ENCODE measurements at regions not wholly inside any gene's neighbourhood (a gene's known extent, or its start where the extent isn't known, plus 50 kb on each side); places are given as distances from the start of the nearest gene placed in this dataset.

DNA sequence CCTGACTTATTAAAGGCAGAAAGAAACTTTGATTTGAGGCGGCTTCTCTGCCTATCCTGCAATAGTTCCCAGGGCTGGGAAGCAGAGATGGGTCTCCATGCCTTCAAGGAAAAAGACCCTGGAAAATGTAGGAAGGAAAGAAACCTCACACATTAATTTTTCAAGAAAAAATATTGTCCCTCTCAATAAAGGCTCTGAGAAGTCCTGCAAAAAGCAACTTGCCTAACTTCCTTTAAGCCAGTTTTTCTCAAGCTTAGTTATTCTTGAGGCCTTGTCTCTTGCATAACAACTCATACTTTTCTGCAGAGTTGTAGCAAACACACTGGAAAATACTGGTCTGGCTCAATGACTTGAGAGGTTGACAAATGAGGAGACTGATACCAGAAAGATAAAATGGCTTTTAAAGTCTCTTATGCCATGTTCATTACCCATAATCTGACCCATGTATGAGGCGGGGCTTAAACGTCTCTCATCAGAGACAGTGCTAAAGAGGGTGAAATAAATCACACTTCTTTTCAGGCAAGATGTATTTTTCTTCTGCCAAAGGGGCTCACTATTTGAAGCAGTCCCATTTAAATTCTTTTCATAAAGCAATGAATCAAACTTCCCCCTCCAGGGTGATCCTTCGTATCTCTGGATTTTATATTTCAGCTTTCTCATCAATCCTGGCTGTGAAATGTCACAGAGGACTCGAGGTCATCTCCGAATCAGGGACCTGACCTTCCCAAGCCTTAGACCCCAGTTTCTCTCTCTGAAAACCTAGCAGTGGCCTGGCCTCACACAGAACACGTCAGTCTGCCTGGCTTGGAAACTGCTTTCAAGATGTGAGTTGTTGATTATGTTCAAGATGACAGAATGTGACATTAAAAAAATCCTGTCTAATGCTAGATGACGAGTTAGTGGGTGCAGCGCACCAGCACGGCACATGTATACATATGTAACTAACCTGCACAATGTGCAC, 82.3 kb upstream of the KCNG1 start:
- no peak overlapping the region for H3K4me2 ChIP-seq
- H3K27ac ChIP-seq, result peak overlapping the region; percentile 57
- H3K36me3 ChIP-seq (replicated peaks; ENCODE audit: insufficient read depth, low read depth), result no peaks in the 10 kb centered on the region
- H4K20me1 ChIP-seq (ENCODE audit: insufficient read depth, poor library complexity, severe bottlenecking), result no peaks in the 10 kb centered on the region
- H3K27me3 ChIP-seq, result peaks cover 10% of the 10 kb centered on the region
- H3K79me2 ChIP-seq, result no peaks in the 10 kb centered on the region
- no peaks in the 10 kb centered on the region for H3K9me3 ChIP-seq (ENCODE audit: low read depth)
- H3K4me1 ChIP-seq (ENCODE audit: insufficient read depth), result peaks cover 6% of the 10 kb centered on the region
- TF ChIP-seq EZH2 (IDR thresholded peaks at IDR 0.05; ENCODE audit: borderline replicate concordance), result no peak
- TF ChIP-seq, protein P1, sequence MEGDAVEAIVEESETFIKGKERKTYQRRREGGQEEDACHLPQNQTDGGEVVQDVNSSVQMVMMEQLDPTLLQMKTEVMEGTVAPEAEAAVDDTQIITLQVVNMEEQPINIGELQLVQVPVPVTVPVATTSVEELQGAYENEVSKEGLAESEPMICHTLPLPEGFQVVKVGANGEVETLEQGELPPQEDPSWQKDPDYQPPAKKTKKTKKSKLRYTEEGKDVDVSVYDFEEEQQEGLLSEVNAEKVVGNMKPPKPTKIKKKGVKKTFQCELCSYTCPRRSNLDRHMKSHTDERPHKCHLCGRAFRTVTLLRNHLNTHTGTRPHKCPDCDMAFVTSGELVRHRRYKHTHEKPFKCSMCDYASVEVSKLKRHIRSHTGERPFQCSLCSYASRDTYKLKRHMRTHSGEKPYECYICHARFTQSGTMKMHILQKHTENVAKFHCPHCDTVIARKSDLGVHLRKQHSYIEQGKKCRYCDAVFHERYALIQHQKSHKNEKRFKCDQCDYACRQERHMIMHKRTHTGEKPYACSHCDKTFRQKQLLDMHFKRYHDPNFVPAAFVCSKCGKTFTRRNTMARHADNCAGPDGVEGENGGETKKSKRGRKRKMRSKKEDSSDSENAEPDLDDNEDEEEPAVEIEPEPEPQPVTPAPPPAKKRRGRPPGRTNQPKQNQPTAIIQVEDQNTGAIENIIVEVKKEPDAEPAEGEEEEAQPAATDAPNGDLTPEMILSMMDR (IDR thresholded peaks at IDR 0.05; ENCODE audit: poor library complexity), result no peak
- no peak overlapping the region for H3K4me3 ChIP-seq
- DNase-seq (ENCODE audit: low spot score), result no peak
- H3K9me2 ChIP-seq (replicated peaks; ENCODE audit: insufficient read depth), result no peaks in the 10 kb centered on the region
- WGBS (ENCODE audit: low lambda C conversion rate, missing lambda C conversion rate), result 64% methylated on average over 10 of the region's 10 CpGs
- no peak overlapping the region for H2AFZ ChIP-seq

DNA sequence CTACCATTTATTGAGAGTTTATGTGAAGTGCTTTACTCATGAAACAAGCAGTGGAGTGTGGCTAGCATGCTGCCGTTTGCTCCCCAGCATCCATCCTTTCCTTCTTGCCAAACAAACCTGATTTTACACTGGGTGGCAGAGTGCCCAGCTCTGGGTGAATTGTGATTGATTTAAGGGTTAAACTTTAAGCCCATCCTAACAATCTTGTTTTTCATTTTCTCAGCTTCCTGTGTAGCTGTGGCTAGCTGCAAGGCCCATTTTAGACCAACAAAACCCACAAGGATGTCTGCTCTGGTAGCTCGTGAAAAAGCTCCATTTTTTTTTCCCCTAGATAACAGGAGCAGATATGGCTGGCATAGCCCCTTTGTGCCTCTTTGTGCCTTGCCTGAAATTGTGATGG, 77.7 kb upstream of the KCNG1 start:
- Histone ChIP-seq H3K4me1 (ENCODE audit: insufficient read depth) (peaks cover 3% of the 10 kb centered on the region), H3K27me3 (no peaks in the 10 kb centered on the region), H4K20me1 (ENCODE audit: insufficient read depth, poor library complexity, severe bottlenecking) (no peaks in the 10 kb centered on the region), H3K27ac (no peak overlapping the region), H3K36me3 (replicated peaks; ENCODE audit: insufficient read depth, low read depth) (no peaks in the 10 kb centered on the region), H3K4me2 (no peak overlapping the region), H2AFZ (no peak overlapping the region), H3K4me3 (no peak overlapping the region), H3K9me3 (ENCODE audit: low read depth) (no peaks in the 10 kb centered on the region), H3K79me2 (no peaks in the 10 kb centered on the region), H3K9me2 (replicated peaks; ENCODE audit: insufficient read depth) (no peaks in the 10 kb centered on the region)
- no peak for DNase-seq (ENCODE audit: low spot score)
- no peak for TF ChIP-seq EZH2 (IDR thresholded peaks at IDR 0.05; ENCODE audit: borderline replicate concordance)
- 68% methylated on average over 2 of the region's 2 CpGs for WGBS (ENCODE audit: low lambda C conversion rate, missing lambda C conversion rate)

DNA sequence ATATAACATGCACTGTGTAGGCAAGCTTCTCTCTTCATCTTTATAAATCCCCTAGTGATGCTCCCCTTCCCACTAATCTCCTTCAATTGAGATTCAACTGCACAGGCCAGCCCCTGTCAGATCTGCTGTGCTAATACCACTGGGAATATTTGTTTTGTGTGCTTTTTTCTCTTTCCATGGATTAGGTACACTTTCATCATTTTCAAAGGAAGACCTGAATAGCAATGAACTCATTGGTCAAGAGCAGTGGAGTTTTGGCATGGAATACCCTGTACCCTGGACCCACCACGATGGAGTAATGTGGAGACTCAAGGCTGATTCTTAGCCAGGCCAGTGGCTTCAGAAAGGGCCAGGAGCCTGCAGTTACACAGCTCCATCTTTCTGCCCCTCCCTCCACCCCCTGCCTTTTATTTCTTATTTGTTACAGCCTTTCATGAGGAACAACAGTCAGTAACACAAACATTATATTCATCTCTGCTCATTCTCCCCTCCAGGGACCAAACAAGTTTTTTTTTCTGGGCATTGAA, 75.4 kb upstream of the KCNG1 start:
- Histone ChIP-seq H3K4me2 (no peak overlapping the region), H4K20me1 (ENCODE audit: insufficient read depth, poor library complexity, severe bottlenecking) (no peaks in the 10 kb centered on the region), H2AFZ (no peak overlapping the region), H3K27ac (no peak overlapping the region), H3K4me3 (no peak overlapping the region), H3K9me3 (ENCODE audit: low read depth) (no peaks in the 10 kb centered on the region), H3K4me1 (ENCODE audit: insufficient read depth) (peaks cover 3% of the 10 kb centered on the region), H3K27me3 (no peaks in the 10 kb centered on the region), H3K9me2 (replicated peaks; ENCODE audit: insufficient read depth) (no peaks in the 10 kb centered on the region), H3K79me2 (no peaks in the 10 kb centered on the region), H3K36me3 (replicated peaks; ENCODE audit: insufficient read depth, low read depth) (no peaks in the 10 kb centered on the region)
- 88% methylated on average over 1 of the region's 1 CpG for WGBS (ENCODE audit: low lambda C conversion rate, missing lambda C conversion rate)
- TF ChIP-seq EZH2phosphoT487 (IDR thresholded peaks at IDR 0.05; ENCODE audit: low read depth, severe bottlenecking, unreplicated experiment) (no peak), EZH2 (IDR thresholded peaks at IDR 0.05; ENCODE audit: borderline replicate concordance) (no peak)
- TF ChIP-seq, protein P1 (IDR thresholded peaks at IDR 0.05; ENCODE audit: poor library complexity), result no peak
- no peak for DNase-seq (ENCODE audit: low spot score)

DNA sequence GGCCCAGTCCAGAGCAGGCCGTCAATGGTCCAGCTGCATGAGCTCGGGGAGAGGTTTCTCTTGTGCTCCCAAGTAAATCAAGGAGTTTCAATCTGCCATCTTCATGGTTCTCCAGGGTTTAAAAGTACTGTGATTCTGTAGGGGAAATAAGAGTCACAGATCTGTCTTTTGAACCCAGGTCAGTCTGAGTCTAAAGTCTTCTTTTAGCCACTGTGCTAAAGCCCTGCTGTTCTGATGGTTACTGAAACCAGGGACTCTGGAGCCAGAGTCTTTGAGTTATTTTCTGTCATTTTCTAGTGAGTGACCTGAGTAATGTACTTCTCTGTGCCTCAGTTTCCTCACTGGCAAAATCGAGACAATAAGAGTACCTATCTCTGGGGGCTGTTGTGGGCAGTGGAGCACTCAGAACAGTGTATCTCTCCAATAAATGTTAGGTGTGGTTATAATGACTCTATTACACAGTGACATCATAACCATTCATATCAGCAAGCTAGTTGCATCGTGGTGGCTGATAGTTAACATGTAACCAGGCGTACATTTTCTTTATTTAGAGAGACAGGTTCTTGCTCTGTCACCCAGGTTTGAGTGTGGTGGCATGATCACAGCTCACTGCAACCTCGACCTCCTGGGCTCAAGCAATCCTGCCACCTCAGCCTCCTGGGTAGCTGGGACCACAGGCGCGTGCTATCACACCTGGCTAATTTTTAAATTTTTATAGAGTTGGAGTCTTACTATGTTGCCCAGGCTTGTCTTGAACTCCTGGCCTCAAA, 74.6 kb upstream of the KCNG1 start:
- WGBS (ENCODE audit: low lambda C conversion rate, missing lambda C conversion rate), result 80% methylated on average over 8 of the region's 8 CpGs
- Histone ChIP-seq H2AFZ (no peak overlapping the region), H4K20me1 (ENCODE audit: insufficient read depth, poor library complexity, severe bottlenecking) (no peaks in the 10 kb centered on the region), H3K4me1 (ENCODE audit: insufficient read depth) (peaks cover 3% of the 10 kb centered on the region), H3K9me2 (replicated peaks; ENCODE audit: insufficient read depth) (no peaks in the 10 kb centered on the region), H3K9me3 (ENCODE audit: low read depth) (no peaks in the 10 kb centered on the region), H3K79me2 (no peaks in the 10 kb centered on the region), H3K4me3 (no peak overlapping the region), H3K27me3 (peaks cover 6% of the 10 kb centered on the region), H3K36me3 (replicated peaks; ENCODE audit: insufficient read depth, low read depth) (no peaks in the 10 kb centered on the region), H3K4me2 (no peak overlapping the region), H3K27ac (peak overlapping the region; percentile 63)
- no peak for DNase-seq (ENCODE audit: low spot score)
- TF ChIP-seq EZH2phosphoT487 (IDR thresholded peaks at IDR 0.05; ENCODE audit: low read depth, severe bottlenecking, unreplicated experiment) (no peak), EZH2 (IDR thresholded peaks at IDR 0.05; ENCODE audit: borderline replicate concordance) (no peak)
- TF ChIP-seq, protein P1 (IDR thresholded peaks at IDR 0.05; ENCODE audit: poor library complexity), result no peak

Measured in hepatocyte (in vitro differentiated cells).